GM21737 (cell line): ENCODE measurements at regions not wholly inside any gene's neighbourhood (a gene's known extent, or its start where the extent isn't known, plus 50 kb on each side); places are given as distances from the start of the nearest gene placed in this dataset.
"Not testable (repeated sequence)": the region's sequence is repeated elsewhere in the genome, so short reads cannot be mapped to it uniquely, and the experiment has no call there.

Source experiments
- ATAC-seq: cut with Tn5 transposase; IDR thresholded peaks from one replicate; pipeline ENCODE4 v1.9.1; 2021; ENCODE audit warnings: mild to moderate bottlenecking, moderate library complexity; ENCODE audit not compliant: unreplicated experiment

DNA sequence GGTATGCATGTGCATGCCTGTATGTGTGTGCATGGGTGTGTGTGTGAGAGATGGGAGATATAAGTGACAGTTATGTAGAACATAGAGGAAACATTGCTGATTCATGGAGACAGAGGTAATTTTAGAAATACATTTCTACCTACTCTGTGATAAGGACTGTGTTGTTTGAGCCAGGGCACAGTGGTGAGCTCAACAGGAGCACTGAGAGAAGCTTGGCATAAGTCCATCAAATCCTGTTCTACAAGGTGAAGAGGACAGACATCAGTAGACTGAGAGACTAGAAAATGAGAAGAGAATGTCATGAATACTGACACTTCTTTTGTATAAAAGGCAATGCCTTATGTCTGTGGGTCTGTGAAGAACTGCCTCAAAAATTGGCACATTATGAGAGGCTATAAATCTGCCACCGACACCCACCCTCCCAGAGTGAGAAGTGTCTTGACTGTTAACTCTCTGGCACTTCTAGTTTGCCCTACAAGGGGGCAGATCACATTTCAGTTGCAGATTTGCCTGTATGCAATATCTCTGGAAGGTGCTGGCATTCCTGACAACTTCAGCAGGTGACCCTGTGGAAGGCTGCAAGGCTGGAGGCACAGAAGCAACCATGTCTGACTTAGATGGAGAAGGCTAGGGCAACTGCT lies 962.3 kb upstream of the NRXN1 start:
- ATAC-seq = no peak

DNA sequence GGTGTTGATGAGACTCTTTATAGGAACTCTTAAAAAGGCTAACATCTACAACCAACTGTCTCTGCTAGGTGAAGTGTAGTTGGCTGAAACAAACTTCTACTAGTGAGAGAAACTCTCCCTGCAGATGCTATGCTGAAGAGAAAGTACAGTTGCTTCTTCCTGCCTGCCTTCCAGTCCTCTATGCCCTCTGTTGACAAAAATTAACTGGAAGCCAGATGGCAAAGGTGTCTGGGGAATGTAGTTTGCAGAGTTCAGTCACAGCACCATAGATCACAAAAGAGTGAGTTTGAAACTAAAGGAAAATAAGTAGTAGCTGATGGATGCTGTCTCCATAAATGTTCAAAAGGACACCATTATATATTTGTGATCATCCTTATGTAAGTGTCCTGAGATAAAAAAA lies 958.8 kb upstream of the NRXN1 start:
- ATAC-seq = no peak

DNA sequence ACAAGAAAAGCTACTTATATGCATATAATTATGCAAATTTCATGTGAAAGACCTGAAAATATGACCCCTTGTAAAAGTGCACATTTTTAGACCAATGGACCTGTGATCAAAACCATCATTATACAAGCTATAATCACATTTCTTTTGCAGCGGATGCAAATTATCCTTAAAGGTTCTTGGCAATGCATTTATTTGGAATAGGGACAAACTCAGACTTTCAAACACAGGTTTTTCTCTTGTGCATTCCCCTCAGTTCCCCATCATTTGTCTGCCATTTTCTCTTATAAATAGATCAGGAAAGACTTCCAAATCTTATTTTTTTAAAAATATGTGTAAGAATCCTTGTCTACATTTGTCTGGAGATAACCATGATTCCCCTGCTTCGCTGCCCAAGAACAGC lies 954.2 kb upstream of the NRXN1 start:
- no peak for ATAC-seq

DNA sequence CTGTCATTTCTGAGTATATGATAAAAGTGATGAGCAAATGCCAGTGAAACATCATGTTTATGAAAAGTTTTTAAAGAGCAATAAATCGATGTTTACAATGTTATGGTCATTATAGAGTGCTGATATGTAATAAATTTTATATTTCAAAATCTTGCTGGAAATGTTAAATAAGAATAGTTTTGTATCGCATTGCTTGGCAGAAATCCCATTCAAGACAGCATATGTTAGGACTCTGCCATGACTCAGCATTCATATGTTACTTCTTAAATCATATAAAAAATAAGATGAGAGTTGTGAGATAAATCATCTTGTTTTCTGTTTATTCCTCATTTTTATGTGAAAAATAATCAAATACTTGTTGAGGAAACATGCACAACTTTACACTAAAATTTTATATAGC lies 949.9 kb upstream of the NRXN1 start:
- no peak for ATAC-seq

DNA sequence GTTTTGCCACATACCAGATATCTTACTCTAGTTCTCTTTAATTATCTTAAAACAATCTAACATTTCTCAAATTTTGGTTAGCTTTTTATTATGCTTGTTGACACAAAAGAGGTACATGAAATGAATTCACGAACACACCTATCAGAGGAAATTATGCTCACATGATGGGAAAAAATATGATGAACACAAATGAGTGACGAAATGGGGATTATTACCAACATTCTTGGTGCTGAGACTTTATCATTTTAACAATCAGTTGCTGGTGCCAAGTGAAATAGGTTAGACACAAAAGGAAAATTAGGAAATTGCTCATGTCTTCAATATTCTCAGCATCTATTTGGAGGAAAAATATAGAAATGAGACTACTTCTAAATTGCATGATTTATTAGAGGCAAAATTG lies 944.7 kb upstream of the NRXN1 start:
- no peak for ATAC-seq

DNA sequence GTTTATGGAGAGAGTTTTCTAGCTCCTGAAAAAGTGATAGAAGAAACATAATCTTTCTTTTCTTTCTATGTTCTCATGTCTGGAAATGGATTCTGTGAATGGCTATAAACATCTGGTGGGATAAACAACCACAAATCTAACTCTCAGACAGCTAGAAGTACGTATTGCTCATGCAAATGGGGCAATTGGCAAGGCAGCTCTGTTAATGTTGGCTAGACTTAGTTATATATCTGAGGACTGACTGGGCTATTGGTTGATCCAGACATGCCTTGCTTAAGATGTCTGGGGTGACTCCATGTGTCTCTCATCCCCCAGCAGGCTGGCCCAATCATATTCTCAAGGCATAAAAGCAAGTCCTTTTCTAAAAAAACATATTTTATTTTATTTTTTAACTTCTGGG lies 939.2 kb upstream of the NRXN1 start:
- no peak for ATAC-seq

DNA sequence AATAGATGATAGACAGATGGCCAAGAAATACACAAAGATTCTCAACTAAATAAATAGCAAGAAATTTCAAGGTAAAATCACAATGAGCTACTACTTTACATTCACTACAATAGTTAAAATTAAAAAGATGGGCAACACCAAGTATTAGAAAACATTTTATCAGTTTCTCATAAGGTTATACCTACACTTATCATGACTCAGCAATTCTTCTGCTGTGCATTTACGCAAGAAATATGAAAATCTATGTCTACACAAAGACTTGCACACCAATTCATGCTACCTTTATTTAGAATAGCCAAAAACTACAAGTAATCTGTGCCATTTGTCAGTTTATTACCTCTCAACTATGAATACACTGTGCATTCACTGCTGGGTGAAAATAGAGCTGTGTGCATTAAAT lies 937.4 kb upstream of the NRXN1 start:
- ATAC-seq = no peak

DNA sequence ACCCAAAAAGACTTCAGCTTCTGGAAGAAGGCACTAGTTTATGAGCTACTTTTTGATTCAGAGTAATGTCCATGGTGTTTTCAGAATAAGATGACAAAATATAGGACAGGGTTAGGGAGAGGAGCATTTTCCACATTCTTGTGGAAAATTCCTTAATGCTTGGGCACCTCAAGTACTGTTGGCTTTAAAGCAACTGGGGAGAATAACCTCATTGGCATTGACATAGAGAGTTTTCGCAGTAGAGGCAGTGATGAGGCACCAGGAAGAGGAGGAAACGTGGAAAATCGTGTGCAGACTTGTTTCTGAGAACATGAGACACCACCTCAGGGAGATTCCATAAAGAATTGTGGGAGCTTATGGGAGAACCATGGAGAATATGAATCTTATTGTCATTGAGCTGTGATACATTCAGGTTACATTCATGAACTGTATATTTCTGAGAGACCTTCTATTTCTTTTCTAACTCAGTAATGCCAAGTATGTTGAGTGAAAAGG lies 929.0 kb upstream of the NRXN1 start:
- ATAC-seq = no peak

DNA sequence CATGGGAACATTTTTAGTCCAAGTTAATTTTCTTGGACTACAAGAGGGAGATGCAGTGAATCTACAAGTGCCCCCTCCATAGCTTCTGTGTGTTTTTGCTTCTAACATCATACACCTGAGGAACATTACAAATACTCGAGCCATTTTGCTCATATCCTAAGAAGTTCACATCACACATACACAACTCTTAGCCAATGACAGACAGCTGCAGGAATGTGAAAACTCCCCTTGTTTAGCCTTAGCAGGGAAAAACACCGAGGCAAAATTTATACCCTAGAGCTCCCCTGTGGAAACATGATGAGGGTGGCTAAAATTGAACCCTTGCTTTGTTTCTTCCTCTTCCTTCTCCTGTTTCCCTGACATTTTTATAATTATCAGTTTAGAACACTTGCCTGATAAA lies 928.3 kb upstream of the NRXN1 start:
- ATAC-seq = no peak

DNA sequence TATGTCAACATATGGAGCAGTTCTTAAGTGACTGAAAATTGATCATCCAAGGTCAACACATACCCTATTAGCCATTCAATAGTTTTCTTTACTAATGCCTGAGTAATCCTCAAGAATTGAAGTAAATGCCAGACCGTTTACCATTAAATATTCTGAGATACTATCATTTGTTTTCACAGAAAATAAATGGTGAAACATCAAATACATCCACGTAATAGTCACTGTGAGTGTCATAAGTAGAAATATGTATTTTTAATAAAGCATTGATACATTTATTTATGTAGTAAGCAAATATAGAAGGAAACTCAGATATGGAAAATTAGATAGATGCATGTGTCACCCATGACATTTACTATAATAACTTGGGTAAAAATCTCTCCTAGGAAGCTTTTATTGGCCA lies 927.8 kb upstream of the NRXN1 start:
- ATAC-seq = no peak

DNA sequence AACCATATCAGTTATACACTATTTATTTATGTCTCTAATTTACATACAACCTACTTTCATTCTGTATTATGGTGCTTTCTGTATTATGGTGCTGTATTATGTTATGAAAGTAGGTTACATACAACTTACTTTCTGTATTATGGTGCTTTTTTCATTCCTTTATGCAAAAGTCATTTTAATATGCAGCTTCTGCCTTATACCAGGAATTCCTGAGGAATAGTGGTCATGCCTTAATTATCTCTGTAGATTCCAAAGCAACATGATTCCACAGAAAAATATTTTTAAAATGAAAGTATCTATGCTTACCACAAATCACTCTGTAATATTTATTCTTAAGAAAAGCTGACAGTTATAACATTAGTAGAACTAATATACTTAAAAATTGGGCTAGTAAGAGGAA lies 922.0 kb upstream of the NRXN1 start:
- no peak for ATAC-seq

DNA sequence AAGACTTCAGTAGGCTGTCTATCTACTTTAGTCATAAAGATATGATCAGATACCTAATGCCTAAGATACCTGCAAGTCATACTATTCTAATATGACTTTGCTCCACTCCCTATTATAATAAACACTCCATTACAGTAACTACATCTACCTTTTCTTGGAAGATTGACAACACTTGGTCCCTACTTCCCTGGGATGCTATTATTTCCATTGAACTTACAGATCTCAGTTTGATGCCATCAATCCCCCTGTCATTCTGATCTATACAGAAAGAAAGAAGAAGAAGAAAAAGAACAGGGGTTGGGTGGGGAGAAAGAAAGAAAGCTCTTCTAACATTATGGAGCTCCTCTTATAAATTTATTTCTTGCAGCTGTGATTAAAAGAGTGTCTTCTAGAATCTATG lies 889.1 kb upstream of the NRXN1 start:
- ATAC-seq = no peak

DNA sequence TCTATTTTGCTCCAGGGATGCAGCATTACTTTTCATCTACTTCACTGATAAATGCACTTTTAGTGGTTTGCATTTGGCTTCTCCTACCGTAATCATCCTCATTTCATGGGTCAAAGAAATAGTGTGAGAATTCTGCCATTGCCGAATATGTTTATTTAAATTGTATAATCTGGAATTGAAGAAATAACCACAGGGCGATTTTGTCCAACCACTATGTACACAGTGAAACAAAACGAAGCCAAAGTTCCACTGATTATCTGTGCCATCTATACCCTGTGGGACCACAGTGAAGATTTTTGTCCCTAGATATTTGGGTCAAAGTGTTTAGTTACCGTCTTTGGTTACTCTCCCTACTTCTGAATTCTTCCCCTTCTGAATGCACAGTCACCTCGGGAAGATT lies 888.6 kb upstream of the NRXN1 start:
- no peak for ATAC-seq

DNA sequence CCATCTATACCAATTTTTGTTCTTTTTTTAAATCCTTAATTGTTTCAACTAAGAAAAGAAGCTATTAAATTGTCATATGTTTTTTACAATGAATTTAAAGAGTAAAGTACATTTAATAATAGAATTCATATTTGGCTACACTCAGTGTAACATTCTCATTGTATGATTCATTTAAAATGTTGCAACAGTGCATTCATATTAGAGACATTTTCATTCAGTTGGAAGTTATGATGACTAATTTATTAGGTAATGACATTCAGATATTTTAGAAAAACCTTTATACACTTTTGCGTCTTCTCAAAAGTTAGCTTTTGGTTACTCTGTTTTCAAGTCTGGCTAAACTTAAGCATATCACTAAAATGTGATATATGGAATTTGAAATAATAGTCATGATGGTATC lies 887.5 kb upstream of the NRXN1 start:
- ATAC-seq = no peak

DNA sequence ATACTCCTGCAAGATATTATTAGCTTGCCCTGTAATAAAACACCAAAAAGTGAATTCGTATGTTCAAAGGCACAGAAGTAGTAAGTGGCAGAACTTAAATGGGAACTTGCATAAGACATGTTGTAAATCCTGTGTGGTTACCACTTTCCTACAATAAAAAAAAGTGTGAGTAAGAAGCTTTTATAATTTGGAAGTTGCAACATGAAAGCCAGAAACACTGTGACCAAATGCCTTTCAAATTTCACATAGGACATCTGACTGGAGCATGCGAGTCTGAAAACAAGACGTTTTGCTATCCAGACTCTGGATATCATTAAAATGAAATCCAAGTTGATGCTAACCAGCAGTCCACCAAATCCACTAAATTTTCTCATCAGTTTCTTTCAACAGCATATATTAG lies 886.2 kb upstream of the NRXN1 start:
- no peak for ATAC-seq

DNA sequence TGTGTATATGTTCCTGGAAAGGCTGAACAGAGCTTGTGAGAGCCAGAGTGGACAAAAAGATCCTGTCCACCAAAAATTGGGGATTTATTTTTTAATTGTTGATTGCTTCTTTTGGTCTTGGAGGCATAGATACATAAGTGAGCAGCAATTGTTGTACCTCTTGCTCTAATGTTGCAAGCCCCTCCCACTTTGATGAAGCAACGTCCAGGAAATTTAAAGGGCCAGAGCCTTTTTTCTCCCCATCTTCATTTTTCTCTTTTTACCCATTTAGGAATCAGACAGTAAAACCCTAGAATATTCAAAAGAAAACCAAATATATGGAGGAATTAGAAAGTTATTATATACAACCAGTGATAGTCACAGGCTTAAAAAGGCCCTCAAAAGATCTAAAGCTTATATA lies 871.8 kb upstream of the NRXN1 start:
- no peak for ATAC-seq

DNA sequence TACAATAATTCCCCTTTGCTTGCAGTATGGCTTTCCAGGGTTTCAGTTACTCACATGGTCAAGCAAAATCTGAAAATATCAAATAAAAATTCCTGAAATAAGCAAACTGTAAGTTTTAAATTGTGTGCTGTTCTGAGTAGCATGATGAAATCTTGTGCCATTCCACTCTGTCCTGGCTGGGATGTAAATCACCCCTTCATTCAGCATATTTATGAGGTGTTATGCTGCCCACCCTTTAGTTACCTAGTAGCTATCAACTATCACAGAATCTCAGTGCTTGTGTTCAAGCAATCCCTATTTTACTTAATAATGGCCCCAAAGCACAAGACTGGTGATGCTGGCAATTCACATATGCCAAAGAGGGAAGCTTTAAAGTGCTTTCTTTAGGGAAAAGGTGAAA lies 867.7 kb upstream of the NRXN1 start:
- no peak for ATAC-seq

DNA sequence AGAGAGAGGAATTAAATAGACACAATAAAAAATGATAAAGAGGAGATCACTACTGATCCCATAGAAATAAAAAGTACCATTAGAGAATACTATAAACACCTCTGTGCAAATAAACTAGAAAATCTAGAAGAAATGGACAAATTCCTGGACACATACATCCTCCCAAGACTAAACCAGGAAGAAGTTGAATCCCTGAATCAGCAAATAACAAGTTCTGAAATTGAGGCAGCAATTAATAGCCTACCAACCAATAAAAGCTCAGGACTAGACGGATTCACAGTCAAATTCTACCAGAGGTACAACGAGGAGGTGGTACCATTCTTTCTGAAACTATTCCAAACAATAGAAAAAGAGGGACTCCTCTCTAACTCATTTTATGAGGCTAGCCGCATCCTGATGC lies 862.7 kb upstream of the NRXN1 start:
- ATAC-seq = not testable (repeated sequence)

DNA sequence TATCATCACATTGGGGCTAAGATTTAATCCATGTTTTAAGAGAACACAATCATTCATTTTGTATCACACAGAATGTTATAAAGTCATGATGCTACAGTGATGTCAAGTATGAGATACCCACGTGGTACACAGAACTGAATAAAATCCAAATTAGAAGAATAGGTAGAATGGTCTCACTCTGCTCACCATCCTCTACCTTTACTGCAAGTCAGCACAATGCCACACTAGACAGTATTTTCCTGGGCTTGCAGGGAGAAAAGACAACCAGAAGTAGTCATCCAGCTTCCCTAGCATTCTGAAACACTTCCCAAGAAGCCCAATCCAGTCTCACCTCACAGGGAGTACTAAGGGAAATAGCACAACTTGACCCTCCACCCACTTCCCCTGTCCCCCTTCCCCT lies 856.2 kb upstream of the NRXN1 start:
- ATAC-seq = no peak

DNA sequence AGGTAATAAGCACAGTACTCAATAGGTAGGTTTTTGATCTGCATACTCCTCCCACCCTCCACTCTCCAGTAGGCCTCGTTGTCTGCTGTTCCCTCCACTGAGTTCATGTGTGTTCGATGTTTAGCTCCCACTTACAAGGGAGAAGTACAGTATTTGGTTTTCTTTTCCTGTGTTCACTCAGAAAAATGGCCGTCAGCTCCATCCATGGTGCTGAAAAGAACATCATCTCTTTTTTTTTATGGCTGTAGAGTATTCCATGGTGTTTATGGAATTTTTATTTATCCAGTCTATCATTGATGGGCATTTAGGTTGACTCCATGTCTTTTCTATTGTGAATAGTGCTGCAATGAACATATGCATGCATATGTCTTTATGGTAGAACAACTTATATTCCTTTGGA lies 849.7 kb upstream of the NRXN1 start:
- ATAC-seq = no peak

DNA sequence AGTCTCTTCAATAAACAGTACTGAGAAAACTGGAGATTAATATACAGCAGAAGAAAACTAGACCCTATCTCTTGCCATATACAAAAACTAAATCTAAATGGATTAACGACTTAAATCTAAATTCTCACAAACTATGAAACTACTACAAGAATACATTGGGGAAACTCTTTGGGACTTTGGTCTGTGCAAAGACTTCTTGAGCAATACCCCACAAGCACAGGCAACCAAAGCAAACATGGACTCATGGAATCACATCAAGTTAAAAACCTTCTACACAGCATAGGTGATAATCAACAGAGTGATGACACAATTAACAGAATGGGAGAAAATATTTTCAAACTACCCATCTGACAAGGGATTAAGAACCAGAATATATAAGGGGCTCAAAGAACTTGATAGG lies 848.2 kb upstream of the NRXN1 start:
- ATAC-seq = no peak

DNA sequence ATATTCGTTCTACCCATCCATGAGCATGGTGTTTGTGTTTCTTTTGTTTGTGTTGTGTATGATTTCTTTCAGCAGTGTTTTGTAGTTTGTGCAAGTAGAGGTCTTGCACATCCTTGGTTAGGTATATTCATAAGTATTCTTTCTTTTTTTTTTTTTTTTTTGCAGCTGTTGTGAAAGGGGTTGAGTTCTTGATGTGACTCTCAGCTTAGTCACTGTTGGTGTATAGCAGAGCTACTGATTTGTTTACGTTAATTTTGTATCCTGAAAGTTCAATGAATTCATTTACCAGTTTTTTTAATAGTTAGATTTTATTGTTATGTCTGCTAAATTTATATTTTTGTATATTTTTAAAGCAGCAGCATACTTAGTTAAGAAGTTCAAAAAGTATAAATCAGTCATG lies 834.4 kb upstream of the NRXN1 start:
- no peak for ATAC-seq

DNA sequence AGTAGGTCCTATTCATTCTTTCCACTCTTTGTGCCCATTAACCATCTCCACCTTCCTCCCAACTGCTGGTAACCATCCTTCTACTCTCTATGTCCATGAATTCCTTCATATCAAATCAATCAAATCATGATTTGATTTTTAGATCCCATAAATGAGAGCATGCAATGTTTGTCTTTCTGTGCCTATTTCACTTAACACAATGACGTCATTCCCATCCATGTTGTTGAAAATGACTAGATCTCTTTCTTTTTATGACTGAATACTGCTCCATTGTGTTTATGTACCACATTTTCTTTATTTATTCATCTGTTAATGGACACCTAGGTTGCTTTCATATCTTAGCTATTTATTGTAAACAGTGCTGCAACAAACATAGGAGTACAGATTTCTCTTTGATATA lies 827.3 kb upstream of the NRXN1 start:
- ATAC-seq = no peak

DNA sequence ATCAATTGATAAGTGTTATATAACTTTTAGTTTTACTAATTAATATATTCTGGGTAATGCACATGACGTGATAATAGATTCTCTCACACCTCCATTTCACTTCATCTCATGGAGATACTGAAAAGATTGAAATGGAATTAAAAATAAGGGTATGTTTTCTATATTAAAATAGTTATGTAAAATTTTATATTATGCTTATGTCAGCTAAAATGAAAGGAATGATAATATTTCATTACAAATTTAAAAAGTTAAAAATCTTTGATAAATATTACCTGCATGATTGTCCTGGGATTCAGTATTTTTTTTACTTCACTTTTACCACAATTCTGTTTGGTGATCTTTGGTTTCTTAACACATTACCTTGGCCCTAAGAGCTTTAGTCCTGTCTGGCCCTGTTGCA lies 823.8 kb upstream of the NRXN1 start:
- no peak for ATAC-seq
